Left ventricle myocardium inferior (tissue), 1 donor: ENCODE measurements at regions not wholly inside any gene's neighbourhood (a gene's known extent, or its start where the extent isn't known, plus 50 kb on each side); places are given as distances from the start of the nearest gene placed in this dataset.

Experiments used
- DNase-seq: peaks from one replicate; pipeline ENCODE4 v3.0.0-alpha.2; 2020
- H3K27ac ChIP-seq: fragments of 200-600 bp; replicated peaks from 2 replicates; pipeline ENCODE4 v1.8.0; 2021
- H3K27me3 ChIP-seq: fragments of 200-600 bp; 2 replicates; pipeline ENCODE4 v1.8.0; 2021; ENCODE audit warnings: low read depth
- H3K36me3 ChIP-seq: fragments of 200-600 bp; 2 replicates; pipeline ENCODE4 v1.8.0; 2021
- H3K4me1 ChIP-seq: fragments of 200-600 bp; 2 replicates; pipeline ENCODE4 v1.8.0; 2021
- H3K4me3 ChIP-seq: fragments of 200-600 bp; 2 replicates; pipeline ENCODE4 v1.8.0; 2021; ENCODE audit warnings: mild to moderate bottlenecking, moderate library complexity
- H3K9me3 ChIP-seq: fragments of 200-600 bp; replicated peaks from 2 replicates; pipeline ENCODE4 v1.8.0; 2021
- CTCF ChIP-seq: fragments of 200-600 bp; IDR thresholded peaks from 2 replicates; pipeline ENCODE4 v1.8.0; 2021; ENCODE audit warnings: antibody characterized with exemption, mild to moderate bottlenecking, borderline replicate concordance
- intact Hi-C: fragments of 100-400 bp; cut with micrococcal nuclease; formaldehyde crosslinking; loops from one replicate; pipeline ENCODE4 v1.11.0; 2022
- donor health status: DM: no; HTN: yes; CAD: no; lungs with severe emphysema.

DNA sequence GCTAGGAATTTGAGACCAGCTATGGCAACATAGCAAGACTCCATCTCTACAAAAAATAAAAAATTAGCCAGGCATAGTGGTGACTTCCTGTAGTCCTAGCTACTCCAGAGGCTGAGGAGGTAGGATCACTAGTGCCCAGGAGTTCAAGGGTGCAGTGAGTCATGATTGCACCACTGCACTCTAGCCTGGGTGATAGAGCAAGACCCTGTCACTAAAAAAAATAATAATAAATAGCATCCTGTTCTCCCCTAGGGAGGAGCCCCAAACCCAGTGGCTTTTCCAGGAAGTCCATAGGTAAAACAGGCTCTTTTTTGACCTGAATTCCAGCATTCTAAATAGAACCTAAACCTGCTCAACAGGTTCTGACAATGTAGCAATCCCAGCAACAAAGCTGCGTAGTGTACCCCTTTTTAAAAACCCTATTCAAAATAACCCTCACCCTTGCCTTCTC, 192.0 kb downstream of the ALDH8A1 start:
- no peak for DNase-seq
- no peaks in the 10 kb centered on the region for H3K4me1 ChIP-seq
- H3K4me3 ChIP-seq, result no peak overlapping the region
- intact Hi-C loops, result no loop called here
- no peak overlapping the region for H3K27ac ChIP-seq
- no peaks in the 10 kb centered on the region for H3K27me3 ChIP-seq
- TF ChIP-seq CTCF, result no peak
- no peaks in the 10 kb centered on the region for H3K9me3 ChIP-seq
- H3K36me3 ChIP-seq, result no peaks in the 10 kb centered on the region

- DNase-seq, result no peak
- no peak for TF ChIP-seq CTCF
- Histone ChIP-seq H3K27ac (no peak overlapping the region), H3K9me3 (no peaks in the 10 kb centered on the region), H3K4me1 (no peaks in the 10 kb centered on the region), H3K36me3 (no peaks in the 10 kb centered on the region), H3K4me3 (no peak overlapping the region), H3K27me3 (no peaks in the 10 kb centered on the region)
- intact Hi-C loops, result no loop called here
Observed at GRCh38 chr6:134756374-134757025, 193.4 kb downstream of the ALDH8A1 start.

DNA sequence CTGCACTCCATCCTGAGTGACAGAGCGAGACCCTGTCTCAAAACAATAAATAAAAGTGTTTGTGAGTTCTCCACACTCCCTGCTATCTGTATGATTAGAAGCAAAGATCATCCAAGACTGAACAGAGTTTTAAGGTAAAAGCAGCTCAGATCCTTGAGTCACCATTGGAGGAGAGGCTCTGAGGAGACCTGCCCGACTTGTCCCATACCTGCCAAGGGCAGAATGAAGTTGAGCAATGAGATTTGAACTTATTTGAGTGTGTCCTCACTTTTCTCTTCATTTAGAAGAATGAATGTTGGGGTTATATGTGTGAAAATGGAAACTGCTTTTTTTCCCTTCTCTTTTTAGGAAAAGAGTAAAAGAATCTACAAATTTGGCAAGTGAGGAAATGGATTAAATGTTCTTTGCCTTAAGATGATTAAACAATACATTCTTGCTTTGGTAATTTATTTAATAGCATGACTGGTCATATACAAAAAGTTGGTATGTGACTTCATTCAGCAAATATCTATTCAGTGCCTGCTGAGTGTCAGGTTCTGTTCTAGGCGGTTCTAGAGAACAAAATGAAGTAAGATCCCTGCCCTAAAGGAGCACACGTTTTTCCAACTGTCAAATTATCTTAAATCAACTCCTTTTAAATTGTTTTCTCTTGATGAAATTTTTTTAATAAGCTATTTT, 195.7 kb downstream of the ALDH8A1 start:
- H3K27ac ChIP-seq, result no peak overlapping the region
- no peaks in the 10 kb centered on the region for H3K9me3 ChIP-seq
- no peaks in the 10 kb centered on the region for H3K4me1 ChIP-seq
- H3K4me3 ChIP-seq, result no peak overlapping the region
- no peaks in the 10 kb centered on the region for H3K27me3 ChIP-seq
- DNase-seq, result no peak
- intact Hi-C loops, result no loop called here
- TF ChIP-seq CTCF, result no peak
- no peaks in the 10 kb centered on the region for H3K36me3 ChIP-seq

- H3K9me3 ChIP-seq, result no peaks in the 10 kb centered on the region
- no peak overlapping the region for H3K27ac ChIP-seq
- no peak for DNase-seq
- H3K4me3 ChIP-seq, result no peak overlapping the region
- no peaks in the 10 kb centered on the region for H3K27me3 ChIP-seq
- intact Hi-C loops, result no loop called here
- H3K4me1 ChIP-seq, result no peaks in the 10 kb centered on the region
- H3K36me3 ChIP-seq, result no peaks in the 10 kb centered on the region
- TF ChIP-seq CTCF, result no peak
Observed at GRCh38 chr6:134753001-134753400, 196.9 kb downstream of the ALDH8A1 start.

GRCh38 chr6:134752445-134752844, 197.5 kb downstream of the ALDH8A1 start:
- no peak for DNase-seq
- Histone ChIP-seq H3K27me3 (no peaks in the 10 kb centered on the region), H3K4me3 (no peak overlapping the region), H3K9me3 (no peaks in the 10 kb centered on the region), H3K27ac (no peak overlapping the region), H3K36me3 (no peaks in the 10 kb centered on the region), H3K4me1 (no peaks in the 10 kb centered on the region)
- intact Hi-C loops, result no loop called here
- no peak for TF ChIP-seq CTCF
